ENCODE measurements at regions not wholly inside any gene's neighbourhood (a gene's known extent, or its start where the extent isn't known, plus 50 kb on each side); places are given as distances from the start of the nearest gene placed in this dataset.

GRCh38 chr5:3122216-3122615 is 370.7 kb upstream of the IRX2 start:
- no peak for TF ChIP-seq CTCF (IDR thresholded peaks at IDR 0.05)
- no peak for TF ChIP-seq POLR2A (IDR thresholded peaks at IDR 0.05)
- no peak for TF ChIP-seq EP300 (IDR thresholded peaks at IDR 0.05)

Measured in tibial nerve (tissue), 4 donors.